Erythroblast (primary cell): ENCODE measurements at regions not wholly inside any gene's neighbourhood (a gene's known extent, or its start where the extent isn't known, plus 50 kb on each side); places are given as distances from the start of the nearest gene placed in this dataset.

ENCODE experiments used
- GATA1 ChIP-seq: IDR thresholded peaks from 2 replicates; pipeline ENCODE4 v1.6.1; 2011; ENCODE audit warnings: low read depth, mild to moderate bottlenecking, control low read depth, low read length, moderate library complexity
- POLR2A ChIP-seq: IDR thresholded peaks from 2 replicates; pipeline ENCODE4 v1.6.1; 2011; ENCODE audit warnings: mild to moderate bottlenecking, low read length

DNA sequence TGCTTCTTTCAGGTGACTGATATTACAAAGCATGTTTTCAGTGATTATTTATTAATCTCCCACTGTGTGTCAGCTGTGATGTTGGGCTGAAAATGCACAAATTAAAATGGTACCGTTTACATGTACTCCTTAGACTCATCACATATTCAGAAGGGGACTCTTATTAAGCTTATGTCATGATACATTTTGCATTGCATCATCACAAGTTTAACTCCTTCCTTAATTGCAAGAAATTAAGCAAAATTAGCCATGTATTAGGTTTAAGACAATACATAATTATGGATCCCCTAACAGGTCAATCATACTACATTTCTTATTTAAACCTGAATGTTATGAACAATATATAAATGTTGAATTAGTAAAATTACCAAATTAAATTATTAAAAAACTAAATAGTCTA, 899.1 kb downstream of the TMEM182 start:
- no peak for TF ChIP-seq POLR2A
- no peak for TF ChIP-seq GATA1
